Stimulated activated CD4-positive, alpha-beta T cell treated with anti-CD3 and anti-CD28 coated beads, Interleukin-1b, Interleukin-23, amount 100 ng/mL, for 48 hours (primary cell): ENCODE measurements at regions not wholly inside any gene's neighbourhood (a gene's known extent, or its start where the extent isn't known, plus 50 kb on each side); places are given as distances from the start of the nearest gene placed in this dataset.

ENCODE experiments used
- DNase-seq: peaks from one replicate; pipeline ENCODE4 v3.0.0-alpha.2; 2020

- no peak for DNase-seq
These were observed 78.7 kb upstream of the SLCO4A1 start for GRCh38 chr20:62563561-62563960.

GRCh38 chr20:62564456-62565245 is 77.7 kb upstream of the SLCO4A1 start:
- no peak for DNase-seq

GRCh38 chr20:62566266-62566665 is 76.0 kb upstream of the SLCO4A1 start:
- no peak for DNase-seq

GRCh38 chr20:62566771-62567170 is 75.5 kb upstream of the SLCO4A1 start:
- no peak for DNase-seq

GRCh38 chr20:62567246-62568044 is 74.9 kb upstream of the SLCO4A1 start:
- no peak for DNase-seq

GRCh38 chr20:62568045-62568389 is 74.3 kb upstream of the SLCO4A1 start:
- DNase-seq: no peak

- no peak for DNase-seq
These were observed 72.7 kb upstream of the SLCO4A1 start for GRCh38 chr20:62569615-62570014.

GRCh38 chr20:62570403-62570802 is 71.9 kb upstream of the SLCO4A1 start:
- DNase-seq: no peak

GRCh38 chr20:62570897-62571668 is 71.2 kb upstream of the SLCO4A1 start:
- DNase-seq: no peak

GRCh38 chr20:62571669-62572344 is 70.5 kb upstream of the SLCO4A1 start:
- peak; percentile 16 for DNase-seq

GRCh38 chr20:62572980-62573379 is 69.3 kb upstream of the SLCO4A1 start:
- DNase-seq: no peak

- DNase-seq: no peak
These were observed 68.5 kb upstream of the SLCO4A1 start for GRCh38 chr20:62573817-62574216.

GRCh38 chr20:62574230-62574993 is 67.9 kb upstream of the SLCO4A1 start:
- DNase-seq: no peak

GRCh38 chr20:62575976-62576722 is 66.2 kb upstream of the SLCO4A1 start:
- DNase-seq: no peak

GRCh38 chr20:62576815-62577489 is 65.4 kb upstream of the SLCO4A1 start:
- no peak for DNase-seq

GRCh38 chr20:62577490-62577836 is 64.8 kb upstream of the SLCO4A1 start:
- DNase-seq: no peak

GRCh38 chr20:62578294-62578897 is 63.9 kb upstream of the SLCO4A1 start:
- no peak for DNase-seq

GRCh38 chr20:62580052-62580451 is 62.3 kb upstream of the SLCO4A1 start:
- no peak for DNase-seq

GRCh38 chr20:62580733-62581132 is 61.6 kb upstream of the SLCO4A1 start:
- no peak for DNase-seq

- no peak for DNase-seq
These were observed 61.0 kb upstream of the SLCO4A1 start for GRCh38 chr20:62581308-62581707.

- DNase-seq: no peak
These were observed 60.5 kb upstream of the SLCO4A1 start for GRCh38 chr20:62581806-62582205.
